ENCODE measurements at regions not wholly inside any gene's neighbourhood (a gene's known extent, or its start where the extent isn't known, plus 50 kb on each side); places are given as distances from the start of the nearest gene placed in this dataset.

DNA sequence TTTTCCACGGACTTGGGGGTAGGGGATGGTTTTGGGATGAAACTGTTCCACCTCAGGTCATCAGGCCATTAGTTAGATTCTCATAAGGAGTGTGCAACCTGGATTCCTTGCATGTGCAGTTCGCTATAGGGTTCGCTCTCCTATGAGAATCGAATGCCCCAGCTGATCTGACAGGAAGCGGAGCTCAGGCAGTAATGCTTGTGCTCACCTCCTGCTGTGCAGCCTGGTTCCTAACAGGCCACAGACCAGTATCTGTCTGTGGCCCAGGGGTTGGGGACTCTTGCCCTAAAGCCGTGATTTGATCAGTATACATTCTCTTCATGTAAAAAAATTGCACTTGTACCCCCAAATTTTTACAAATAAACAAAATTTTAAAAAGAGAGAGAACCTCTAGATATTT is 219.4 kb upstream of the CPNE8 start:
- intact Hi-C loops (cut with micrococcal nuclease) = loop anchor here (5.0 kb wide), 1 partner anchor 148 kb away; no protein-coding TSS in a partner anchor
- peaks cover 0 to 23% of the 10 kb centered on the region in 2 experiments; a peak in 2 of 4 replicates for H3K4me1 ChIP-seq (ENCODE audit: control insufficient read depth in 1 of 2, insufficient read depth in 2 of 2, low read length in 2 of 2)
- ATAC-seq (no peak), DNase-seq (ENCODE audit: low read depth, low spot score) (no peak)
- no peak overlapping the region for H2AFZ ChIP-seq (ENCODE audit: low read depth, low read length, poor library complexity, severe bottlenecking)
- H4K20me1 ChIP-seq (ENCODE audit: insufficient read depth) = no peaks in the 10 kb centered on the region
- POLR2A ChIA-PET = no interaction called here
- RAD21 ChIA-PET (ENCODE audit: low non-redundant PET in 1 of 2, low total read pairs in 2 of 2, uncharacterized antibody in 2 of 2, unreplicated experiment in 2 of 2) = no interaction called here
- no peak for TF ChIP-seq RAD21 (IDR thresholded peaks at IDR 0.05; ENCODE audit: low read depth)
- TF ChIP-seq ZNF274 (IDR thresholded peaks at IDR 0.05; ENCODE audit: low read depth, low read length) = no peak
- no peak for TF ChIP-seq EZH2phosphoT487 (IDR thresholded peaks at IDR 0.05; ENCODE audit: borderline replicate concordance)
- TF ChIP-seq, protein P1, sequence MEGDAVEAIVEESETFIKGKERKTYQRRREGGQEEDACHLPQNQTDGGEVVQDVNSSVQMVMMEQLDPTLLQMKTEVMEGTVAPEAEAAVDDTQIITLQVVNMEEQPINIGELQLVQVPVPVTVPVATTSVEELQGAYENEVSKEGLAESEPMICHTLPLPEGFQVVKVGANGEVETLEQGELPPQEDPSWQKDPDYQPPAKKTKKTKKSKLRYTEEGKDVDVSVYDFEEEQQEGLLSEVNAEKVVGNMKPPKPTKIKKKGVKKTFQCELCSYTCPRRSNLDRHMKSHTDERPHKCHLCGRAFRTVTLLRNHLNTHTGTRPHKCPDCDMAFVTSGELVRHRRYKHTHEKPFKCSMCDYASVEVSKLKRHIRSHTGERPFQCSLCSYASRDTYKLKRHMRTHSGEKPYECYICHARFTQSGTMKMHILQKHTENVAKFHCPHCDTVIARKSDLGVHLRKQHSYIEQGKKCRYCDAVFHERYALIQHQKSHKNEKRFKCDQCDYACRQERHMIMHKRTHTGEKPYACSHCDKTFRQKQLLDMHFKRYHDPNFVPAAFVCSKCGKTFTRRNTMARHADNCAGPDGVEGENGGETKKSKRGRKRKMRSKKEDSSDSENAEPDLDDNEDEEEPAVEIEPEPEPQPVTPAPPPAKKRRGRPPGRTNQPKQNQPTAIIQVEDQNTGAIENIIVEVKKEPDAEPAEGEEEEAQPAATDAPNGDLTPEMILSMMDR (IDR thresholded peaks at IDR 0.05 in 2 of 3, conservative IDR thresholded peaks at IDR 0.05 in 1 of 3; ENCODE audit: borderline replicate concordance in 1 of 3, insufficient read depth in 1 of 3, low read depth in 2 of 3, low read length in 2 of 3) = no peak
- no peak for TF ChIP-seq ELF1 (IDR thresholded peaks at IDR 0.05; ENCODE audit: borderline replicate concordance, low read depth)
- H3K4me2 ChIP-seq (ENCODE audit: low read length) = no peak overlapping the region
- no peaks in the 10 kb centered on the region for H3K9me3 ChIP-seq (ENCODE audit: control insufficient read depth in 1 of 2, insufficient read depth in 1 of 2, low read depth in 1 of 2, low read length in 2 of 2)
- no peaks in the 10 kb centered on the region for H3K9me2 ChIP-seq (ENCODE audit: insufficient read depth)
- H3K9ac ChIP-seq (ENCODE audit: low read length) = no peak overlapping the region
- no peak overlapping the region for H3K27ac ChIP-seq (ENCODE audit: low read depth, low read length)
- H3K27me3 ChIP-seq (ENCODE audit: insufficient read depth, low read length) = no peaks in the 10 kb centered on the region
- H3K79me2 ChIP-seq (ENCODE audit: insufficient read depth, low read length) = no peaks in the 10 kb centered on the region
- CTCF ChIA-PET = interaction anchor here (0.6 kb wide), 1 partner anchor 56 kb away, joined by 3 read pairs; no protein-coding TSS in a partner anchor
- no peak overlapping the region for H3K4me3 ChIP-seq (replicated peaks in 1 of 2; ENCODE audit: low read depth in 1 of 2, low read length in 2 of 2)
- no peaks in the 10 kb centered on the region for H3K36me3 ChIP-seq (ENCODE audit: control insufficient read depth in 1 of 2, insufficient read depth in 2 of 2, low read length in 2 of 2)
- no TSS peak for BruUV-seq (replicated peaks)

DNA sequence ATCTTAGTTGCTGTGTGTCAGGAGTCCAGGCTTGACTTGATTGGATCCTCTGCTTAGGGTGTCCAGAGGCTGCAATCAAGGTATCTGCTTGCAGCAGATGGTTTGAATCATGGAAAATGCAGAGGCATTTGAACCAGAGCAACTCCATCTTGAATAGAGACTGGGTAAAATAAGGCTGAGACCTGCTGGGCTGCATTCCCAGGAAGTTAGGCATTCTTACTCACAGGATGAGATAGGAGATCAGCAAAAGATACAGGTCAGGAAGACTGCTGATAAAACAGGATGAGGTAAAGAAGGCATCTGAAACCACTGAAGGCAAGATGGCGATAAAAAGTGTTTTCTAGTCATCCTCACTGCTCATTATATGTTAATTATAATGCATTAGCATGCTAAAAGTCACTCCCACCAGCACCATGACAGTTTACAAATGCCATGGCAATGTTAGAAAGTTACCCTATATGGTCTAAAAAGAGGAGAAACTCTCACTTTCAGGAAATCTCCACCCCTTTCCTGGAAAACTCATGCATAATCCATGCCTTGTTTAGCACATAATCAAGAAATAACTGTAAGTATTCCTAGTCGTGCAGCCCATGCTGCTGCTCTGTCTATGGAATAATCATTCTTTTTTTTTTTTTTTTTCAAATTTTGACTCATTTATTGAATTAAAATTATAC is 218.3 kb upstream of the CPNE8 start:
- Histone ChIP-seq H3K4me1 (ENCODE audit: control insufficient read depth in 1 of 2, insufficient read depth in 2 of 2, low read length in 2 of 2) (peaks cover 0 to 23% of the 10 kb centered on the region in 2 experiments; a peak in 2 of 4 replicates), H3K9me2 (ENCODE audit: insufficient read depth) (no peaks in the 10 kb centered on the region), H3K9ac (ENCODE audit: low read length) (no peak overlapping the region), H3K79me2 (ENCODE audit: insufficient read depth, low read length) (no peaks in the 10 kb centered on the region), H3K4me3 (replicated peaks in 1 of 2; ENCODE audit: low read depth in 1 of 2, low read length in 2 of 2) (no peak overlapping the region), H3K36me3 (ENCODE audit: control insufficient read depth in 1 of 2, insufficient read depth in 2 of 2, low read length in 2 of 2) (no peaks in the 10 kb centered on the region), H3K27me3 (ENCODE audit: insufficient read depth, low read length) (no peaks in the 10 kb centered on the region), H3K4me2 (ENCODE audit: low read length) (no peak overlapping the region), H3K9me3 (ENCODE audit: control insufficient read depth in 1 of 2, insufficient read depth in 1 of 2, low read depth in 1 of 2, low read length in 2 of 2) (no peaks in the 10 kb centered on the region), H3K27ac (ENCODE audit: low read depth, low read length) (no peak overlapping the region), H2AFZ (ENCODE audit: low read depth, low read length, poor library complexity, severe bottlenecking) (no peak overlapping the region), H4K20me1 (ENCODE audit: insufficient read depth) (no peaks in the 10 kb centered on the region)
- CTCF ChIA-PET = interaction anchor here (2.8 kb wide), 1 partner anchor 150 kb away, joined by 32 read pairs; no protein-coding TSS in a partner anchor
- intact Hi-C loops (cut with micrococcal nuclease) = loop anchor here (5.0 kb wide), 1 partner anchor 149 kb away; no protein-coding TSS in a partner anchor
- no TSS peak for BruUV-seq (replicated peaks)
- POLR2A ChIA-PET = no interaction called here
- ATAC-seq = no peak
- RAD21 ChIA-PET (ENCODE audit: low non-redundant PET in 1 of 2, low total read pairs in 2 of 2, uncharacterized antibody in 2 of 2, unreplicated experiment in 2 of 2) = no interaction called here
- no peak for DNase-seq (ENCODE audit: low read depth, low spot score)
- TF ChIP-seq EGR1 (IDR thresholded peaks at IDR 0.05; ENCODE audit: low read depth) (no peak), CBX3 (IDR thresholded peaks at IDR 0.05; ENCODE audit: low read depth) (no peak), POLR2AphosphoS5 (IDR thresholded peaks at IDR 0.05; ENCODE audit: low read depth, low read length) (no peak), YY1 (IDR thresholded peaks at IDR 0.05; ENCODE audit: extremely low read depth, insufficient replicate concordance, low read depth, low read length) (no peak), ELF1 (IDR thresholded peaks at IDR 0.05; ENCODE audit: borderline replicate concordance, low read depth) (no peak), SRF (IDR thresholded peaks at IDR 0.05; ENCODE audit: low read depth) (no peak), ZFX (IDR thresholded peaks at IDR 0.05) (no peak)
- TF ChIP-seq, protein P2, sequence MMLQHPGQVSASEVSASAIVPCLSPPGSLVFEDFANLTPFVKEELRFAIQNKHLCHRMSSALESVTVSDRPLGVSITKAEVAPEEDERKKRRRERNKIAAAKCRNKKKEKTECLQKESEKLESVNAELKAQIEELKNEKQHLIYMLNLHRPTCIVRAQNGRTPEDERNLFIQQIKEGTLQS (IDR thresholded peaks at IDR 0.05) = no peak
- TF ChIP-seq, protein P3, sequence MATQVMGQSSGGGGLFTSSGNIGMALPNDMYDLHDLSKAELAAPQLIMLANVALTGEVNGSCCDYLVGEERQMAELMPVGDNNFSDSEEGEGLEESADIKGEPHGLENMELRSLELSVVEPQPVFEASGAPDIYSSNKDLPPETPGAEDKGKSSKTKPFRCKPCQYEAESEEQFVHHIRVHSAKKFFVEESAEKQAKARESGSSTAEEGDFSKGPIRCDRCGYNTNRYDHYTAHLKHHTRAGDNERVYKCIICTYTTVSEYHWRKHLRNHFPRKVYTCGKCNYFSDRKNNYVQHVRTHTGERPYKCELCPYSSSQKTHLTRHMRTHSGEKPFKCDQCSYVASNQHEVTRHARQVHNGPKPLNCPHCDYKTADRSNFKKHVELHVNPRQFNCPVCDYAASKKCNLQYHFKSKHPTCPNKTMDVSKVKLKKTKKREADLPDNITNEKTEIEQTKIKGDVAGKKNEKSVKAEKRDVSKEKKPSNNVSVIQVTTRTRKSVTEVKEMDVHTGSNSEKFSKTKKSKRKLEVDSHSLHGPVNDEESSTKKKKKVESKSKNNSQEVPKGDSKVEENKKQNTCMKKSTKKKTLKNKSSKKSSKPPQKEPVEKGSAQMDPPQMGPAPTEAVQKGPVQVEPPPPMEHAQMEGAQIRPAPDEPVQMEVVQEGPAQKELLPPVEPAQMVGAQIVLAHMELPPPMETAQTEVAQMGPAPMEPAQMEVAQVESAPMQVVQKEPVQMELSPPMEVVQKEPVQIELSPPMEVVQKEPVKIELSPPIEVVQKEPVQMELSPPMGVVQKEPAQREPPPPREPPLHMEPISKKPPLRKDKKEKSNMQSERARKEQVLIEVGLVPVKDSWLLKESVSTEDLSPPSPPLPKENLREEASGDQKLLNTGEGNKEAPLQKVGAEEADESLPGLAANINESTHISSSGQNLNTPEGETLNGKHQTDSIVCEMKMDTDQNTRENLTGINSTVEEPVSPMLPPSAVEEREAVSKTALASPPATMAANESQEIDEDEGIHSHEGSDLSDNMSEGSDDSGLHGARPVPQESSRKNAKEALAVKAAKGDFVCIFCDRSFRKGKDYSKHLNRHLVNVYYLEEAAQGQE (IDR thresholded peaks at IDR 0.05; ENCODE audit: low read depth) = no peak
